ENCODE measurements at regions not wholly inside any gene's neighbourhood (a gene's known extent, or its start where the extent isn't known, plus 50 kb on each side); places are given as distances from the start of the nearest gene placed in this dataset.
A peak's percentile ranks its signal among the peaks of the same experiment; 100 is the strongest.
"Not testable (repeated sequence)": the region's sequence is repeated elsewhere in the genome, so short reads cannot be mapped to it uniquely, and the experiment has no call there.

DNA sequence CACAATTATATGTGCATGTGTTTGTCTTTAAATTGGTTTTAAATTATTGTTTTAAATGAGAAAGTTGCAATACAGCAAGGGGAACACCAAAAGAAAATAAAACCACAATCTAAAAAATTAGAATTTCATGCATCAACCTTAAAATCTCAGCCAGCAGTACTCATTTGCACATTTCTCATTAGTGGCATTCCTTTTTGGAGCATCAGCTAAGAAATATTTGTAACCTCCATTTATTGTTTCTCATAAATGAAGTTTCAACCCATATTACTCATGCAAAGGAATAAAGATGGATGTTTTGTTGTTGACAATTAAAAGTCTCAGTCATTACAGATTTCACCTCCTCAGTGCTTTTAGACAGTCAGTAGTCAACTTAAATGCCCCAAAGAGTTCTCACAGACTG, 160.1 kb downstream of the TBX15 start:
- no peak for DNase-seq (ENCODE audit: low read depth, low spot score)

- DNase-seq (ENCODE audit: low read depth, low spot score) = no peak
These were observed 160.5 kb downstream of the TBX15 start for GRCh38 chr1:118827636-118828035.

- DNase-seq (ENCODE audit: low read depth, low spot score) = no peak
These were observed 160.9 kb downstream of the TBX15 start for GRCh38 chr1:118827207-118827606.

- DNase-seq (ENCODE audit: low read depth, low spot score) = no peak
These were observed 161.5 kb downstream of the TBX15 start for GRCh38 chr1:118826669-118827068.

DNA sequence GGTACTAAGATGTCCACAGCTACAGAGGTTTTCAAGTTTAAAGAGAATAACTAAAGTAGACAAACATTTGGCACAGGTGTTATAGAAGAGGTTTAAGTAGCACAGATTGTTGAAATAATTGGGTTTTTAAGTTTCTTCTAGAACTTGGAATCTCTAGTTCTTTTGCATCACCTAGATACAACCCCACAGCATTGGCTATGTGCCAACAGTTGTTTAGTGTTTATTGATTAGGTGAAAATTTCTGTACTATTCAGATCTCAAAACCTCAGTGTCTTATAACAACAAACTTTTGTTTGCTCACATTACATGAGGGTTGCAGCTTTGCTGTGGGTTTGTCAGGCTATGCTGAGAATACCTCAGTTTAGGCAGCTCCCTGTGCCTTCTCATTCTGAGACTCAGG, 162.5 kb downstream of the TBX15 start:
- DNase-seq (ENCODE audit: low read depth, low spot score) = no peak

GRCh38 chr1:118821801-118822200, 166.3 kb downstream of the TBX15 start:
- DNase-seq (ENCODE audit: low read depth, low spot score) = no peak

GRCh38 chr1:118820864-118821263, 167.3 kb downstream of the TBX15 start:
- DNase-seq (ENCODE audit: low read depth, low spot score) = no peak

GRCh38 chr1:118815909-118816308, 172.2 kb downstream of the TBX15 start:
- DNase-seq (ENCODE audit: low read depth, low spot score) = no peak

- no peak for DNase-seq (ENCODE audit: low read depth, low spot score)
These were observed 175.6 kb downstream of the TBX15 start for GRCh38 chr1:118812555-118812954.

- DNase-seq (ENCODE audit: low read depth, low spot score) = no peak
These were observed 177.0 kb downstream of the TBX15 start for GRCh38 chr1:118811156-118811555.

GRCh38 chr1:118809586-118809985, 178.6 kb downstream of the TBX15 start:
- no peak for DNase-seq (ENCODE audit: low read depth, low spot score)

DNA sequence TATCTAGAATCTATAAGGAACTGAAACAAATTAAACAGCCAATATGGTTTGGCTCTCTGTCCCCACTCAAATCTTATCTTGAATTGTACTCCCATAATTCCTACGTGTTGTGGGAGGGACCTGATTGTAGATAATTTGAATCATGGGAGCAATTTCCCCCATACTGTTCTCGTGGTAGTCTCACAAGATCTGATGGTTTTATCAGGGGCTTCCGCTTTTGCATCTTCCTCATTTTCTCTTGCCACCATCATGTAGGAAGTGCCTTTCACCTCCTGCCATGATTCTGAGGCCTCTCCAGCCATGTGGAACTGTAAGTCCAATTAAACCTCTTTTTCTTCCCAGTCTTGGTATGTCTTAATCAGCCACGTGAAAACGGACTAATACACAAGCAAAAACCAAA, 185.0 kb downstream of the TBX15 start:
- not testable (repeated sequence) for DNase-seq (ENCODE audit: low read depth, low spot score)

DNA sequence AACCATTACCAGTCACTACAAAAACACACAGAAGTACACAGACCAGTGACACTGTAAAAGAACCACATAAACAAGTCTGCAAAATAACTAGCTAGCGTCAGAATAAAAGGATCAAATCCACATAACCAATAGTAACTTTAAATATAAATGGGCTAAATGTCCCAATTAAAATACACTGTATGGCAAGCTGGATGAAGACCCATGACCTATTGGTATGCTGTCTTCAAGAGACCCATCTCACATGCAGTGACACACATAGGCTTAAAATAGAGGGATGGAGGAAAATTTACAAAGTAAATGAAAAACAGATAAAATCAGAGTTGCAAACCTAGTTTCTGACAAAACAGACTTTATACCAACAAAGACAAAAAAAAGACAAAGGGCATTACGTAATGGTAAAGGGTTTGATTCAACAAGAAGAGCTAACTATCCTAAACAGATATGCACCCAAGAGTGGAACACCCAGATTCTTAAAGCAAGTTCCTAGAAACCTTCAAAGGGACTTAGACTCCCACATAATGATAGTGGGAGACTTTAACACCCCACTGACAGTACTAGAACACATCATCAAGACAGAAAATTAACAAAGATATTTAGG, 196.9 kb downstream of the TBX15 start:
- no peak for DNase-seq (ENCODE audit: low read depth, low spot score)

DNA sequence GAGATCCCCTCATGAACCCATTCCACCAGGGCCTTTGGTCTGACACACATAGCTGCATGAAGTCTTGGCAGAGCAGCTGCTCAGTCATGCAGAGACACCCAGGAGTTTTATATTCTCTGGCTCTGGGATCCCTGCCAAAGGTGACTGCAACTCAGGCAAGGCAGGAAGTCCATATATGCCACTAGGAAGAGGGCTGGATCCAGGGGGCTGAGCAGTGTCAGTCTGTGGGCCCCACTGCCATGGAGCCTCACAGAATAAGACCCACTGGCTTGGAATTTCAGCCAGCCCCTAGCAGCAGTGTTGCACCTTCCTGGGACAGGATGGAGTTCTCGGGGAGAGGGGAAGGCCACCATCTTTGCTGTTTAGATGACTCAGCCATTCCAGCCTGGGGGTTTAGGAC, 199.7 kb downstream of the TBX15 start:
- DNase-seq (ENCODE audit: low read depth, low spot score) = peak; percentile 53

DNA sequence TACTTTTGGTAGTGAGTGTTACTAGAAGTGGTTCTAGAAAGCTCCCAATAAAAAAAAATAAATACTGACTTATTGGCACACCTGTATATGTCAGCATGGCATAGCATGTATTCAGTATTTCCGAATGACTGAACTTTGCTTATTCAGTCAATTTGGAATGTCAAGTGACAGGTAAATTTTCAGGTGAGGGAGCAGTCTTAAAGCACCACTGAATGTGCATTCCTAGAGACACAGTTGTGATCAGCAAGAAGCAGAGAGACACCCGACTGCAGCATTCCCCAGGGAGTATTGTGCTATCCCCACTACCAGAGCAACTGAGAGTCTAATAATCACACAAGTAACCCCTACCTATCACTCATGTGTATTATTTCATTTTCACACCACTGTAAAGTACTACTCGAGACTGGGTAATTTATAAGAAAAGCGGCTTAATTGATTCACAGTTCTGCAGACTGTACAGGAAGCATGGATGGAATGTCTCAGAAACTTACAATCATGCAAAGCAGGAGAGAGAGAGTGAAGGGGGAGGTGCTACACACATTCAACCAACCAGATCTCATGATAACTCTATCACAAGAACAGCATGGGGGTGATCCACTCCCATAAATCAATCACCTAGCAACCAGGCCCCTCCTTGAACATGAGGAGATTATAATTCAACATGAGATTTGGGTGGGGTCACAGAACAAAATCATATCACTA, 201.5 kb downstream of the TBX15 start:
- DNase-seq (ENCODE audit: low read depth, low spot score) = no peak

- peak; percentile 20 for DNase-seq (ENCODE audit: low read depth, low spot score)
These were observed 202.9 kb downstream of the TBX15 start for GRCh38 chr1:118785246-118785645.

DNA sequence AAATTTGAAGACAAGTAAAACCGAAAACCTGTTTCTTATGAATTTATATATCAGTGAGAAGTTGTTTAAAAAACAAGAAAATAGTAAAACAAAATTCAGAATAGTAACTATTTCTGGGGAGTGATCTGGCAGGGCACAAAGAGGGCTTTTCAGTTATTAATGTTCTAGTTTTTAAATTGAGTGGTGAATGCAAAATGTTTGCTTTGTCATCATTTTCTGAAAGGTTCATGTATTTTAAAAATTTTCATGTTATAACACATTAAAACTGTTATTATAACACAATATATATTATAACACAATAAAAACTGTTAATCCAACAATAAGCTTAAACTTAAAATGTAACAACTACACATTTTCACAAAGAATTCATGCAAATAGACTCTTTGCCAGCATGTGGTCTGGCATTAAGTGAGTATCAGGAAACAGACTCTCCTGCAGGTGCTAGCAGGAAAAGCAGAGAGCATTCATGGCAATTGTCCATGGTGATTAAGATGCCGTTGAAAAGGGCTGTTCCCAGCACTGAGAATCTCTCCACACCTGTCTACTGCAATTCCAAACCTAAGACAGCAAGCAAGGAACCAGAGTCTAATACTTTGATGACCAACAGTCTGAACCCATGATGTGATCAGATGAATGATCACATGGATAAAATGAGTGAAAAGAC, 204.9 kb downstream of the TBX15 start:
- DNase-seq (ENCODE audit: low read depth, low spot score) = no peak

DNA sequence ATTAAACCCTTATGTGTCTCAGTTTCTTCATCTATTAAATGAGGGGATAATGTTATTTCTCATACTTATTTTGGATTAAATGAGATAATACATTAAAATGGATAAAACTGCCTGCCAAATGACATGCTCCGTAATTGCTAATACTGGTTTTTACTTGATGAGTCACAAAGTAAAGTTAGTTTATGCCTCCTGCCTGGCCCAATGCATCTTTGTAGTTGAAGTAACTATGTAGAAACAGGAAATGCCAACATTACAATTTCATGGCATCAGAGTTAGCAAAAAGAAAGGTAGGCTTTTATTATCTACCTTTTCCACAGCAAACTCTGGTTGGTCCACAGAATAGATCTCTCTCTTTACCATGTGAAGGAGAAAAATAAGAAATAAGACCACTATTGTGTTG, 214.5 kb downstream of the TBX15 start:
- DNase-seq (ENCODE audit: low read depth, low spot score) = no peak

DNA sequence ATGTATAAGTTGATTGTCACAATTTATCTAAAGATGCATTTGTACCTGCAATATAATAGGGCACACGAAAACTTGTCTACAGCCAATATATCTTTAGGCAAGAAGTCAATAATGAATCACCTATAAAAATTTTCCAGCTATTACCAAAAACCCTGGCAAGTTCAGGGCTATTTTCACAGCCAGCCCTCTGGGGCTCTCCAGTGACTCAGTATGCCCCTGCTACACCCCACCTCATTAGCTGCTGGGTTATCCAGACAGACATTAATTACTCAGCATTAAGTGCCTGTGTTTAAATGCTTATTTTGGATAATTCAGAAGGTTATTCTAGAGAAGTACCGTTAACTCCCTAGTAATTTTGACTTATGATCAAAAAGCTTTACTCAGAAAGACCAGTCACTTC, 220.2 kb downstream of the TBX15 start:
- DNase-seq (ENCODE audit: low read depth, low spot score) = no peak

DNA sequence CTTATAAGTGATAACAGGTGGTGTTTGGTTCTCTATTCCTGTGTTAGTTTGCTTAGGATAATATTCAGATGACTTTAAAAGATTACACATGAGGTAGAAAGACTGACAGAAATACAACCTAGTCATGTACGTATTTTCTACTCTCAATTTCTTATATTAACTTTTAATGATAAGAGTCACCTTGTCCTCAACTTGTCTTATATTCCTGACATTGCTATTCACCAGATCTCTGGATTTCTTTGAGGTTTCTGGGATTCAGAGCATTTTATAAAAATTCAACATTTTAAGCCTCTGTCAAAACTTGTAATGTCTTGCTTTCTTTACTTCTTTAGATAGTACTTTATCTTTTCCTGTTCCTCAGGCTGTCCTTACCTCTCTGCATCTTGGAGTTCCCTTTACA, 234.2 kb downstream of the TBX15 start:
- no peak for DNase-seq (ENCODE audit: low read depth, low spot score)

DNA sequence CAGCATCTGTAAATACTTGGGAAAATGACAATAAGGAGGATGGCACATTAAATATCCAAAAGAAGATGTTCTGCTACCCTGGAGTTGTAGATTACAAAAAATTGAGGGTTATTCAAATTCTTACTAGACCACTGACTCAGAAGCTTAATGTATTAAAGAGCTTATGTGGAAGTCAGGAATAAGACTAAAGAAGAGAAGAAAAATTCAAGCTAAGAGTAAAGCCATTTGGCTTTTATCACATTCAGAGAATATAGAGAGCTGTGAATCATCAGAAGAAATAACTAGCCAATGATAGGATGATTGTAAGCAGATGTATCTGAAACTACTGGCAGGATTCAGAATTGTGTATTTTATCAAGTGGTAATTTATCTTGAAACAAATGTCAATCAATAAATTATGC, 237.0 kb downstream of the TBX15 start:
- DNase-seq (ENCODE audit: low read depth, low spot score) = no peak

DNA sequence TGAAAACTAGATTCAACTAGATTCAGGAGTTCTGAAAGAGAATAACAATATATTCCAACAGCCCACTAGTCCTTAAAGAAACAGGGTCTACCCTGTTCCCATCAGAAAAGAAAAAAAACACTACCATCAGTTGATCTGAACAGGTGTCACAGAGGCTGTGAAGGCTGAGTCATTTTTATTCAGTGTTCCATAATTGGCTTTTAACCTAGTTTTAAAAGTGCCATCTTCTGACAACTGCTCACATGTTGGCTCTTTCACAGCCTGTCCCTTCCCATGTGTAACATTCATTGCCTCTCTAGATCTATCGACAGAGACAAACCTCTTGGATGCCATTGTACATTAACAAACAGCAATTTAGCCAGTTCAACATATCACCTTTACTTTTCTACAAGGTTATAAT, 243.7 kb downstream of the TBX15 start:
- DNase-seq (ENCODE audit: low read depth, low spot score) = no peak

GRCh38 chr1:118739501-118739900, 248.6 kb downstream of the TBX15 start:
- DNase-seq (ENCODE audit: low read depth, low spot score) = no peak

All from astrocyte of the hippocampus (primary cell).